NCI-H146 treated with DMSO at 0.1 percent for 48 hours (cell line): ENCODE measurements at regions not wholly inside any gene's neighbourhood (a gene's known extent, or its start where the extent isn't known, plus 50 kb on each side); places are given as distances from the start of the nearest gene placed in this dataset.
"Not testable (repeated sequence)": the region's sequence is repeated elsewhere in the genome, so short reads cannot be mapped to it uniquely, and the experiment has no call there.

Experiments
- DNase-seq: peaks from one replicate; lab custom pipeline; 2025; ENCODE audit not compliant: unreplicated experiment; lab: John Stamatoyannopoulos, UW

DNA sequence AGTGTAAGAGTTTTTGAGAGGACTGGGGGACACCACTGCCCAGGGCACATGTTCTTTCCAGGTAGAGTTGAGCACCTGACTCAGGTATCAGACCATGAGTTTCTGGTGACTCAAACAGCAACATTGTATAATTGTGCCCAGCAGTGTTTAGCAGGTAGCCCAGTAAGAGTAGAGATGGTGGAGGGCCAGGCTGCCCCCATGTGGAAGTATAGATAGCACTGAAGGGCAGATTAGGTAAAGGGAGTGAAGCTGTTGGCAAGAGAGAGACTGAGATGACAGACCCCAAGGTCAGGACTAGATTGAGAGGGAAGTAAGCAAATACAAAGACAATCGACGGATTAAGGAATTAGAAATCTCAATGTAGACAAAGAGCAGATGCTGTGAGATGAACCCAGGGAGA is 74.6 kb downstream of the TRIM42 start:
- DNase-seq: no peak

GRCh38 chr3:140753865-140754754 is 76.2 kb downstream of the TRIM42 start:
- no peak for DNase-seq

DNA sequence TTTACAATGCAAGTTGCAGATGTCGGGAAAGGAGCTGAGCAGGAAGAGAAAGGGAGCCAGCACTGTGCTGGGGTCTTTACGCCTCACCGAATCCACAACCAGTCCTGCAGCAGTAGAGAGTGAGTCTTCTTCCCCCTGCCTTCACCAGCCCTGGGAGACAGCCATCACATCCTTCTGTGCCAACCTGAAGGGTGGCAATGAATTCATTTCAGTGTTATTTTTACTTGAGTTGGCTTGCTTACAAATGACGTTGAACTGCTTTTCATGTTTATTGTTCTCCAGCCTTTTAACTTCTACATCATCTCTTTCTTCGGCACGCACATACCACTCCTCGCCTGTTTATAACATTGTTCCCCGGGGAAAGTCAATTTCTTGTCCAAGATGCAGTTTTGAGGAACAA is 77.1 kb downstream of the TRIM42 start:
- DNase-seq: no peak

GRCh38 chr3:140756240-140757016 is 78.6 kb downstream of the TRIM42 start:
- no peak for DNase-seq

GRCh38 chr3:140758791-140759444 is 81.1 kb downstream of the TRIM42 start:
- no peak for DNase-seq

DNA sequence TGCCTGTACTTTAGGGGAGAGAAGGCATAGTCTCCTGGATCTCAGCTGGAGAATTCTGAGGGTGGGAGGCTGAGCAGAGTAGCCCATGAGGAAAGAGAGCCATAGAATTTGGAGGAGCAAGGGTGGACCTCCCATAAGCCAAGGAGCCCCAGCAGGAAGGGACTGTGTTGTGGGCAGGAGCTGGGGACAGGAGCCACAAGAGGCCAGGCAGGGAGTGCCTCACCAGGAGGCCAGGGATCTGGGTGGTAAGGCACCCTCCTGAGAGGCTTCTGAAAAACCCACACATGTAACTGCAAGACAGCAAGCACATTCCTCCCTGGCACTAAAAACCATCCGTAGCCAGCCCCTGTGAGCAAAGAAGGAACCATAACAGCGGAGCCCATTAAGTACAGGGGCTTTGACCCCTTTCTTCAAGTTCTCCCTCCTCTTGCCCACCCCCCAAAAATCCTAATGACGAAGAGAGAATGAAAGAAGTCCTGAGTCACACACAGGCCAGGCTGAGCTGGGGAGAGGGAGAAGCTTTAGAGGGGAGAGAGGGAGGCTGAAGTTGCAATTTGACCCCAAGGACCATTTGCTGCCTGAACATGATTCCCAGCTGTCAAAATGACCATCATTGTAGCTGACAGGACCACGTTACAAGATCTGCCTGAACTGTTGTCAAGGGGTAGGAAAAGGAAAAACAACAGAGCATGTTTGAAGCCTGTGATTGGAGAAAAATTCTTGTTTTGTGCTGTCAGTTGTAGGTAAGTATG is 82.6 kb downstream of the TRIM42 start:
- DNase-seq: no peak

DNA sequence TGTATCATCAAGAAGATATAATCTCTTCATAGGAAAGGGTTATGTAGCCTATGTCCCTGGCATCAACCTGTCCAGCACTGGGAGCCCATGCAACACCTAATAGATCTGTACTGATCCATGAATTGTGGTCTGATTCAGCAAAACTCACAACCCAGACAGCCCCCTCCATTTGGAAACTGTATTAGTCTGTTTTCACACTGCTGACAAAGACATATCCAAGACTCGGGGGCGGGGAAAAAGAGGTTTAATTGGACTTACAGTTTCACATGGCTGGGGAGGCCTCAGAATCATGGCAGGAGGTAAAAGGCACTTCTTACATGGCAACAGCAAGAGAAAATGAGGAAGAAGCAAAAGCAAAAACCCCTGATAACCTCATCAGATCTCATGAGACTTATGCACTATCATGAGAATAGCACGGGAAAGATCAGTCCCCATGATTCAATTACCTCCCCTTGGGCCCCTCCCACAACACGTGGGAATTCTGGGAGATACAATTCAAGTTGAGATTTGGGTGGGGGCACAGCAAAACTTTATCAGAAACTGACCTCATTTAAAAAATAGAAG is 83.3 kb downstream of the TRIM42 start:
- DNase-seq: no peak

DNA sequence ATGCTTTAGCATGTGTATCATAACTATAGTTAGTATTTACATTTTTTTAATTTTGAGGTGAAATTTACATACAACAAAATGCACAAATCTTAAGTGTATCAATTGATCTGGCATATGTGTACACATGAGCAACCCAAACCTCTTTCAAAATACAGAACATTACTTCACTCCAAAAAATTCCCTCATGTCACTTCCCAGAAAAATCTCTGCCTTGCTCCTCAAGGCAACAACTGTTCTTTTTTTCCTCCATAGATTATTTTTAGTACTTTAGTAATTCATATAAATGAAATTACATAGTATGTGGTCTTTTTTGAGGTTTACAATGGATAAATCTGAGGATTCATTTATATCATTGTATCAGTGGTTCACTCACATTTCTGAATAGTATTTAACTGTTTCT is 84.9 kb downstream of the TRIM42 start:
- no peak for DNase-seq

DNA sequence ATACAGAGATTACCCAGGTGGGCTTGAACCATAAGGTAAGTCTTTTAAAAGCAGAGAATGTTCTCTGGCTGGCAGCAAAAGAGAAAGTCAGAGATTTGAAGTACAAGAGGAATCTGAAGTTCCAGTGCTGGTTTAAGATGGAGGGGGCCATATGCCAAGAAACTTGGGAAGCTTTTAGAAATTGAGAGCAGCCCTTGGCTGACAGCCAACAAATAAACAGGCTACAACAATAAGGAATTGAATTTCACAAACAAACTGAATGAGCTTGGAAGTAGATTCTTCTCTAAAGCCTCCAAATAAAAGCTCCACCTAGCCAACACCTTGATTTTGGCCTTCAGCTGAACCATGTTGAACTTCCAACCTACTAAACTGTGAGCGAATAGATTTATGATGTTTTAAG is 85.7 kb downstream of the TRIM42 start:
- no peak for DNase-seq

DNA sequence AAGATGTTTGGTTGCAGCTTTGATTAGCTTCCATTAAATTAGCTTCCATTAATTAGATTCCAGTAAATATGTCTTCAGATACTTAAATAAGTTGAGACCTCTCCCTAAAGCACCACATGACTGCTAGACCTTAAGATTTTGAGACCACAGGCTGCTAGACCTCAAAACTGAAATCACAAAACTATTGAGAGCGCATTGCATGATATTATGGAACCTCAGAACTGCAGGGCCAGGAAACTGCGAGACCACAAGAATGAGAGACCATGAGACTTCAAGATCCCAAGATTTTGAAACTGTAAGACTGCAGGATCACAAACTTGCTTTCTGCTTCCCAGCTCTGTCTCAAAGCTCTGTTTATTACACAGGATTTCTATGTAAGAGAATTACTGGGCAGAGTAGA is 87.4 kb downstream of the TRIM42 start:
- no peak for DNase-seq

- DNase-seq: no peak
Measured at GRCh38 chr3:140766465-140766864, 88.6 kb downstream of the TRIM42 start.

DNA sequence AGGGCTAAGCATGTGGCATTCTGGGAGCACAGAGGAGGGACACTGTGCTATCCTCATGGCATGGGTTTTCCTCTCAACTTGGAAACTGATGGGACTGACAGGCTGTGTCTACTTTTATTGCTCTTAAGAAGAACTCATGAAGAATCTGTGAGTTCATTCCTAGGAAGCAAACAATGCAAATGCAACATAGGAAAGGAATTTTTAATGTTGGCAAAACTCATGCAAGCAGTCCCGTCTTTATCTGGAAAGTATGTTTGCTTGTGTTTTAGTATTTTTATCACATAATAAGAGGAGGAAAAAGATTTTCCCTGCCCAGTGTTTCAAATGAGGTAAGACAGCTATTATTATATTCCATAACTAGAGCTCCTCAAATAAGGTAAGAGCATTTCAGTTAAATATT is 89.7 kb downstream of the TRIM42 start:
- DNase-seq: no peak

GRCh38 chr3:140768941-140769340 is 91.1 kb downstream of the TRIM42 start:
- DNase-seq: no peak

- DNase-seq: no peak
Measured at GRCh38 chr3:140769951-140770350, 92.1 kb downstream of the TRIM42 start.

GRCh38 chr3:140770977-140771667 is 93.3 kb downstream of the TRIM42 start:
- DNase-seq: no peak

DNA sequence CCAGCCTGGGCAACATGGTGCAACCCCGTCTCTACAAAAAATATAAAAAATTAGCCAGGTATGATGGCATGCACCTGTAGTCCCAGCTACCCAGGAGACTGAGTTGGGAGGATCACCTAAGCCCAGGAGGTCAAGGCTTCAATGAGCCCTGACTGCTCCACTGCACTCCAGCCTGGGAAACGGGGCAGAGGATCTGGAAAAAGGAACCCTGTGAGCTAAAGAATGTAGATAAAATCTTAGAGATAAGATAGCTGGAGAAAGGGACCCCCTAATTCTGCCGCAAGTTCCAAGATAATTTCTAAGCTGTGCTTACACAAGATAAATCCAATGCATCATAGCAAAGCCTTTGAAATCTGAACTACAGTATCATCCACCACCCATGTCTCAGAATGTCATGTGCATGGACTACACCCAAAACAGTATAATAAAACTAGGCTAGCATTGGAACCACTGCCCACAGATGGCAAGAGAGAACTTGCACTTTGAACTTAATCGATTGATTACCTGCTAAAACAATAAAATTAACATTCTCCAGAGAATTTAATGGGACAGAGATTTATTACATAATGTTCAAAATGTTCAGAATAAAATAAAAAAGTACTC is 99.9 kb downstream of the TRIM42 start:
- DNase-seq: no peak

- no peak for DNase-seq
Measured at GRCh38 chr3:140791368-140791767, 113.5 kb downstream of the TRIM42 start.

DNA sequence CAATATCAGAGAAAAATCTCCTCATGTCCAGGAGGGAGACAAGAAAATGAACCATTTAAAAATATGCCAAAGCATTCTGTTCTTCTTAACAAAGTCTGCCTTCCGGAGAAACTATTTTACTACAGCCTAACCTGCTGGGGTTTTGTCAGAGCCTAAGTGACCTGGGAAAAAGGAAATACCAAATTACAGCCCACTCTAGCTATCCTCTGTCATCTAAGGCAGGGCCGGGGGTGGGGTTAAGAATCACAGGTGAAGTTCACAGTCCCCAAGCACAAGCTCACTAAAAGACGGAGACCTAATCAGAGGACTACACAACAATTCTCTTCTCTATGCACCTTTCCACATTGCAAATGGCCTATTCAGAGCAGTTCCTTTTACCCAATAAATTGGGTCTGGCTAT is 116.6 kb downstream of the TRIM42 start:
- DNase-seq: peak; percentile 43

DNA sequence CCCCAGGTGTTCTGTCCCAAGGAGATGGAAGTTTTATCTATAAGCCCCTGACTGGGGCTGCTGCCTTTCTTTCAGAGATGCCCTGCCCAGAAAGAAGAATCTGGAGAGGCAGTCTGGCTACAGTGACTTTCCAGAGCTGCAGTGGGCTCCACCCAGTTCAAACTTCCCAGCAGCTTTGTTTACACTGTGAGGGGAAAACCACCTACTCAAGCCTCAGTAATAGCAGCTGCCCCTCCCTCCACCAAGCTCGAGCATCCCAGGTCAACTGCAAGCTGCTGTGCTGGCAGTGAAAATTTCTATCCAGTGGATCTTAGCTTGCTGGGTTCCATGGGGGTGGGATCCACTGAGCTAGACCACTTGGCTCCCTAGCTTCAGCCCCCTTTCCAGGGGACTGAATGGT is 125.0 kb downstream of the TRIM42 start:
- not testable (repeated sequence) for DNase-seq

DNA sequence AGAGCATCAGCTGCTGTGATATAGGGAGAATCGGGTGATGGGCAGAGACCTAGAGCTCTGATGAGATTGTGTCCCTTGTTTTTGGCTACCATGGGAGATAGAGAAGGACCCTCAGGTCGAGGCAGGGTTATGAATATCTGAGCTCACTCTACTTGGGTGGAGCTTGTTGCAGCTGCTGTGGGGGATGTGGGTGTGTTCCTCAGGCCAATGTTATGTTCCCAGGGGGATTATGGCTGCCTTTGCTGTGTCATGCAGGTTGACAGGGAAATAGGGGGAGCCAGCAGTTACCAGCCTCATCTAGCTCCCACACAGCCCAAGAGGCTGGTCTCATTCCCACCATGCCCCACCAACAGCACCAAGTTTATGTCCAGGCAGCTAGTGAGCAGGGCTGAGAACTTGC is 131.5 kb downstream of the TRIM42 start:
- no peak for DNase-seq
